GM18517 (cell line): ENCODE measurements at regions not wholly inside any gene's neighbourhood (a gene's known extent, or its start where the extent isn't known, plus 50 kb on each side); places are given as distances from the start of the nearest gene placed in this dataset.

Source experiments
- ATAC-seq: cut with Tn5 transposase; IDR thresholded peaks from one replicate; pipeline ENCODE4 v1.9.1; 2021; ENCODE audit warnings: mild to moderate bottlenecking, moderate library complexity; ENCODE audit not compliant: unreplicated experiment

- no peak for ATAC-seq
Observed at GRCh38 chr10:65291286-65291685, 1634.5 kb upstream of the LRRTM3 start.

- no peak for ATAC-seq
Observed at GRCh38 chr10:65292551-65292950, 1633.3 kb upstream of the LRRTM3 start.

- ATAC-seq: no peak
Observed at GRCh38 chr10:65294329-65294728, 1631.5 kb upstream of the LRRTM3 start.

- no peak for ATAC-seq
Observed at GRCh38 chr10:65301181-65301580, 1624.7 kb upstream of the LRRTM3 start.

- ATAC-seq: no peak
Observed at GRCh38 chr10:65306201-65306600, 1619.6 kb upstream of the LRRTM3 start.

- ATAC-seq: no peak
Observed at GRCh38 chr10:65312876-65313275, 1613.0 kb upstream of the LRRTM3 start.

- ATAC-seq: no peak
Observed at GRCh38 chr10:65313406-65313805, 1612.4 kb upstream of the LRRTM3 start.

GRCh38 chr10:65314253-65314652 is 1611.6 kb upstream of the LRRTM3 start:
- ATAC-seq: no peak

- no peak for ATAC-seq
Observed at GRCh38 chr10:65319493-65319892, 1606.3 kb upstream of the LRRTM3 start.

- ATAC-seq: no peak
Observed at GRCh38 chr10:65320236-65321026, 1605.4 kb upstream of the LRRTM3 start.

GRCh38 chr10:65323802-65324201 is 1602.0 kb upstream of the LRRTM3 start:
- ATAC-seq: no peak

GRCh38 chr10:65325913-65326312 is 1599.9 kb upstream of the LRRTM3 start:
- no peak for ATAC-seq

- no peak for ATAC-seq
Observed at GRCh38 chr10:65328486-65328885, 1597.3 kb upstream of the LRRTM3 start.

GRCh38 chr10:65335311-65335710 is 1590.5 kb upstream of the LRRTM3 start:
- ATAC-seq: no peak

GRCh38 chr10:65340340-65340739 is 1585.5 kb upstream of the LRRTM3 start:
- no peak for ATAC-seq

- ATAC-seq: no peak
Observed at GRCh38 chr10:65341323-65341925, 1584.4 kb upstream of the LRRTM3 start.

GRCh38 chr10:65342245-65342644 is 1583.6 kb upstream of the LRRTM3 start:
- no peak for ATAC-seq

- no peak for ATAC-seq
Observed at GRCh38 chr10:65346466-65346865, 1579.4 kb upstream of the LRRTM3 start.

GRCh38 chr10:65348637-65349036 is 1577.2 kb upstream of the LRRTM3 start:
- no peak for ATAC-seq

GRCh38 chr10:65350611-65351010 is 1575.2 kb upstream of the LRRTM3 start:
- no peak for ATAC-seq

- no peak for ATAC-seq
Observed at GRCh38 chr10:65355141-65355680, 1570.6 kb upstream of the LRRTM3 start.

- ATAC-seq: no peak
Observed at GRCh38 chr10:65358565-65358964, 1567.3 kb upstream of the LRRTM3 start.
